HepG2 (cell line): ENCODE measurements at regions not wholly inside any gene's neighbourhood (a gene's known extent, or its start where the extent isn't known, plus 50 kb on each side); places are given as distances from the start of the nearest gene placed in this dataset.

Experiments
- ATAC-seq: fragments of 200-7000 bp; cut with Tn5 transposase; 3 replicates; pipeline ENCODE4 v1.9.1; 2020; ENCODE audit warnings: mild to moderate bottlenecking, moderate library complexity
- BruUV-seq: library from RNA; stranded (reverse); fragments of 400-500 nt; replicated peaks from 2 replicates; lab custom pipeline; 2021; lab: Mats Ljungman, UMichigan
- CTCF ChIA-PET: fragments of 300-600 bp; formaldehyde crosslinking; extraction: SDS; loops from one replicate; lab custom pipeline; 2021; ENCODE audit warnings: low total read pairs, inconsistent platforms, low intra/inter-chr PET ratio; lab: Yijun Ruan, JAX
- POLR2A ChIA-PET: fragments of 350-600 bp; sonication (Branson Sonifier 250); formaldehyde crosslinking; loops from one replicate; lab custom pipeline; 2020; ENCODE audit warnings: antibody characterized with exemption, inconsistent platforms; lab: Yijun Ruan, JAX
- DNase-seq: peaks from one replicate; pipeline ENCODE4 v3.0.0-alpha.2; 2015; ENCODE audit warnings: low spot score
- FAIRE-seq: peaks from 3 replicates; lab custom pipeline; 2011; peaks lifted over from hg19 to GRCh38; lab: Jason Lieb, UNC
- H2AFZ ChIP-seq: one replicate; pipeline ENCODE4 v1.6.1; 2011; ENCODE audit warnings: low read length, inconsistent platforms
- H3K27ac ChIP-seq: fragments of 300-600 bp; 3 replicates; pipeline ENCODE4 v1.8.0; 2011; ENCODE audit warnings: mixed run types, mild to moderate bottlenecking, mixed read lengths, low read length, inconsistent platforms; ENCODE audit not compliant: insufficient read depth; ENCODE audit errors: extremely low read length
- H3K27me3 ChIP-seq, 2 experiments: fragments of 200-600 bp in 1 of 2; 2 replicates in 1 of 2; 3 replicates in 1 of 2; pipeline versions ENCODE4 v1.6.0 to v1.8.0; 2011; ENCODE audit warnings: low read length in 2 of 2, mild to moderate bottlenecking in 2 of 2, moderate library complexity in 2 of 2, inconsistent platforms in 1 of 2; ENCODE audit not compliant: insufficient read depth in 2 of 2, control insufficient read depth in 1 of 2
- H3K36me3 ChIP-seq, 2 experiments: fragments of 200-600 bp in 1 of 2; replicated peaks in 1 of 2; 2 replicates in 1 of 2; 3 replicates in 1 of 2; pipeline versions ENCODE4 v1.5.1 to v1.8.0; 2011; ENCODE audit warnings: low read length in 2 of 2, inconsistent platforms in 1 of 2; ENCODE audit not compliant: insufficient read depth in 2 of 2, control insufficient read depth in 1 of 2
- H3K4me1 ChIP-seq: 2 replicates; pipeline ENCODE4 v1.5.1; 2012; ENCODE audit warnings: low read length, inconsistent platforms; ENCODE audit not compliant: insufficient read depth
- H3K4me2 ChIP-seq: 2 replicates; pipeline ENCODE4 v1.6.0; 2011; ENCODE audit warnings: low read depth, low read length, inconsistent platforms
- H3K4me3 ChIP-seq, 3 experiments: fragments of 200-600 bp in 1 of 3; sonication (generic), shearing (Covaris generic) in 1 of 3; replicated peaks in 1 of 3; 2 replicates each; pipeline ENCODE4 v1.5.1; 2011 to 2016; ENCODE audit warnings: low read length in 3 of 3, inconsistent platforms in 2 of 3, low read depth in 2 of 3, mild to moderate bottlenecking in 2 of 3, control low read depth in 1 of 3, mixed read lengths in 1 of 3; ENCODE audit not compliant: insufficient read depth in 1 of 3
- H3K79me2 ChIP-seq: one replicate; pipeline ENCODE4 v1.6.1; 2011; ENCODE audit warnings: low read length, inconsistent platforms; ENCODE audit not compliant: insufficient read depth
- H3K9ac ChIP-seq: 2 replicates; pipeline ENCODE4 v1.6.0; 2011; ENCODE audit warnings: mild to moderate bottlenecking, low read depth, low read length, inconsistent platforms; ENCODE audit not compliant: insufficient read depth
- H3K9me3 ChIP-seq: 2 replicates; pipeline ENCODE4 v1.5.1; 2012; ENCODE audit warnings: mild to moderate bottlenecking, low read length
- H4K20me1 ChIP-seq: 2 replicates; pipeline ENCODE4 v1.6.0; 2011; ENCODE audit warnings: inconsistent platforms, mild to moderate bottlenecking, low read length, moderate library complexity; ENCODE audit not compliant: insufficient read depth
- ARID2 ChIP-seq: sonication (generic); formaldehyde crosslinking; IDR thresholded peaks from 2 replicates; pipeline ENCODE4 v1.8.1; 2022; ENCODE audit warnings: mild to moderate bottlenecking, missing genetic modification reagents, borderline replicate concordance
- GFI1 ChIP-seq: sonication (generic); formaldehyde crosslinking; IDR thresholded peaks from 2 replicates; pipeline ENCODE4 v1.5.0; 2020; ENCODE audit warnings: missing genetic modification reagents, mild to moderate bottlenecking, borderline replicate concordance
- HNRNPLL ChIP-seq: fragments of 200-400 bp; formaldehyde crosslinking; IDR thresholded peaks from 2 replicates; pipeline ENCODE4 v1.6.1; 2017; ENCODE audit warnings: mild to moderate bottlenecking, low read depth, low read length; ENCODE audit not compliant: poor library complexity, severe bottlenecking
- POLR2A ChIP-seq, 2 experiments: IDR thresholded peaks; 2 replicates each; pipeline ENCODE4 v1.6.1; 2011; ENCODE audit warnings: low read depth in 2 of 2, low read length in 2 of 2, mild to moderate bottlenecking in 1 of 2, moderate library complexity in 1 of 2; ENCODE audit not compliant: insufficient read depth in 1 of 2
- ZNF34 ChIP-seq: sonication (generic); formaldehyde crosslinking; IDR thresholded peaks from 2 replicates; pipeline ENCODE4 v1.4.0; 2020; ENCODE audit warnings: mild to moderate bottlenecking, missing genetic modification reagents, borderline replicate concordance
- WGBS: methylation state at CpG from one replicate; pipeline ENCODE4 v1.1.6; 2017; ENCODE audit warnings: low lambda C conversion rate; 5-methylcytosine and 5-hydroxymethylcytosine counted together
- in situ Hi-C: cut with HindIII; loops from 2 replicates; pipeline ENCODE4 v1.10.0; 2017; ENCODE audit warnings: low pct_unique_long_range_greater_than_20kb; ENCODE audit not compliant: extremely low pct_ligation_motif_present
- intact Hi-C: fragments of 100-400 bp; cut with micrococcal nuclease; formaldehyde crosslinking; loops from one replicate; pipeline ENCODE4 v1.10.0; 2022; ENCODE audit not compliant: unreplicated experiment

- in situ Hi-C loops (no loop called here), intact Hi-C loops (no loop called here)
- ChIA-PET POLR2A (no interaction called here), CTCF (no interaction called here)
- BruUV-seq, result no TSS peak
- ATAC-seq (no peak), DNase-seq (no peak), FAIRE-seq (no peak)
- TF ChIP-seq ARID2 (CRISPR knock-in tag) (no peak), GFI1 (no peak), HNRNPLL (no peak), ZNF34 (CRISPR knock-in tag) (no peak)
- Histone ChIP-seq H3K27me3 (no peaks in the 10 kb centered on the region), H4K20me1 (no peaks in the 10 kb centered on the region), H3K79me2 (no peaks in the 10 kb centered on the region), H3K9ac (no peak overlapping the region), H3K4me2 (no peak overlapping the region), H3K9me3 (0 out of 2 replicates have a peak, but pooled peaks cover 5% of the 10 kb centered on the region), H3K4me3 (no peak overlapping the region), H3K36me3 (no peaks in the 10 kb centered on the region), H3K27ac (no peak overlapping the region), H3K4me1 (no peaks in the 10 kb centered on the region), H2AFZ (no peak overlapping the region)
Measured at GRCh38 chr2:139383532-139383931, 603.3 kb upstream of the NXPH2 start.

GRCh38 chr2:139380051-139380450, 599.9 kb upstream of the NXPH2 start:
- FAIRE-seq, result no peak
- H3K4me3 ChIP-seq, result no peak overlapping the region
- no peak overlapping the region for H3K9ac ChIP-seq
- no peaks in the 10 kb centered on the region for H3K79me2 ChIP-seq
- ChIA-PET POLR2A (no interaction called here), CTCF (no interaction called here)
- no peak for ATAC-seq
- no peaks in the 10 kb centered on the region for H3K4me1 ChIP-seq
- no peak for TF ChIP-seq POLR2A (IDR thresholded peaks at IDR 0.05; ENCODE audit: insufficient read depth in 1 of 2, low read depth in 2 of 2, low read length in 2 of 2)
- no peaks in the 10 kb centered on the region for H4K20me1 ChIP-seq
- no peaks in the 10 kb centered on the region for H3K27me3 ChIP-seq
- no peaks in the 10 kb centered on the region for H3K36me3 ChIP-seq
- no peak for DNase-seq
- H2AFZ ChIP-seq, result no peak overlapping the region
- intact Hi-C loops, result no loop called here
- 0 out of 2 replicates have a peak, but pooled peaks cover 5% of the 10 kb centered on the region for H3K9me3 ChIP-seq
- H3K27ac ChIP-seq, result no peak overlapping the region
- in situ Hi-C loops, result no loop called here
- 0% methylated on average over 1 of the region's 1 CpG for WGBS
- no TSS peak for BruUV-seq
- H3K4me2 ChIP-seq, result no peak overlapping the region
